Fibroblast of lung (primary cell): ENCODE measurements at regions not wholly inside any gene's neighbourhood (a gene's known extent, or its start where the extent isn't known, plus 50 kb on each side); places are given as distances from the start of the nearest gene placed in this dataset.

Experiments
- DNase-seq, 2 donors: peaks; one replicate each; pipeline versions ENCODE4 v3.0.0 to v3.0.0-alpha.2; 2010; ENCODE audit warnings: low read depth in 2 of 2
- H2AFZ ChIP-seq: 2 replicates; pipeline ENCODE4 v1.5.1; 2012; ENCODE audit warnings: low read length, control low read depth, inconsistent platforms
- H3K27ac ChIP-seq: 2 replicates; pipeline ENCODE4 v1.5.1; 2011; ENCODE audit warnings: low read length, control low read depth; ENCODE audit not compliant: insufficient read depth
- H3K27me3 ChIP-seq: 2 replicates; pipeline ENCODE4 v1.5.1; 2011; ENCODE audit warnings: mild to moderate bottlenecking, low read length; ENCODE audit not compliant: control insufficient read depth, insufficient read depth
- H3K36me3 ChIP-seq: 2 replicates; pipeline ENCODE4 v1.5.1; 2011; ENCODE audit warnings: low read length; ENCODE audit not compliant: control insufficient read depth, insufficient read depth
- H3K4me1 ChIP-seq: 2 replicates; pipeline ENCODE4 v1.5.1; 2011; ENCODE audit warnings: low read length; ENCODE audit not compliant: control insufficient read depth, insufficient read depth; ENCODE audit errors: extremely low read depth
- H3K4me2 ChIP-seq: 2 replicates; pipeline ENCODE4 v1.5.1; 2011; ENCODE audit warnings: low read length, control low read depth; ENCODE audit not compliant: insufficient read depth; ENCODE audit errors: extremely low read depth
- H3K4me3 ChIP-seq, 4 experiments: fragments of 200-600 bp in 1 of 4; sonication (generic) in 1 of 4; replicated peaks in 1 of 4; 2 replicates each; pipeline ENCODE4 v1.5.1; 2011 to 2016; ENCODE audit warnings: low read length in 4 of 4, low read depth in 3 of 4, mild to moderate bottlenecking in 3 of 4, control low read depth in 2 of 4, inconsistent platforms in 1 of 4, mixed read lengths in 1 of 4; ENCODE audit not compliant: insufficient read depth in 1 of 4; ENCODE audit errors: control extremely low read depth in 1 of 4
- H3K79me2 ChIP-seq: 2 replicates; pipeline ENCODE4 v1.5.1; 2012; ENCODE audit warnings: mild to moderate bottlenecking, low read length, inconsistent platforms; ENCODE audit not compliant: control insufficient read depth, insufficient read depth
- H3K9ac ChIP-seq: 2 replicates; pipeline ENCODE4 v1.5.1; 2011; ENCODE audit warnings: mild to moderate bottlenecking, low read length, control low read depth; ENCODE audit not compliant: insufficient read depth
- H3K9me3 ChIP-seq: 2 replicates; pipeline ENCODE4 v1.5.1; 2012; ENCODE audit warnings: low read depth, low read length; ENCODE audit not compliant: control insufficient read depth, insufficient read depth
- H4K20me1 ChIP-seq: 2 replicates; pipeline ENCODE4 v1.5.1; 2011; ENCODE audit warnings: low read length; ENCODE audit not compliant: control insufficient read depth, insufficient read depth; ENCODE audit errors: extremely low read depth
- EZH2 ChIP-seq: IDR thresholded peaks from 2 replicates; pipeline ENCODE4 v1.5.1; 2012; ENCODE audit warnings: low read length, control low read depth, mild to moderate bottlenecking; ENCODE audit errors: missing control alignments
- TF ChIP-seq, protein P1 (sequence below), 2 donors: IDR thresholded peaks in 1 of 2; conservative IDR thresholded peaks in 1 of 2; 1 replicate in 1 of 2; 2 replicates in 1 of 2; pipeline ENCODE4 v1.5.1; 2011 to 2012; ENCODE audit warnings: low read length in 2 of 2, control low read depth in 1 of 2, inconsistent platforms in 1 of 2, low read depth in 1 of 2, mild to moderate bottlenecking in 1 of 2

DNA sequence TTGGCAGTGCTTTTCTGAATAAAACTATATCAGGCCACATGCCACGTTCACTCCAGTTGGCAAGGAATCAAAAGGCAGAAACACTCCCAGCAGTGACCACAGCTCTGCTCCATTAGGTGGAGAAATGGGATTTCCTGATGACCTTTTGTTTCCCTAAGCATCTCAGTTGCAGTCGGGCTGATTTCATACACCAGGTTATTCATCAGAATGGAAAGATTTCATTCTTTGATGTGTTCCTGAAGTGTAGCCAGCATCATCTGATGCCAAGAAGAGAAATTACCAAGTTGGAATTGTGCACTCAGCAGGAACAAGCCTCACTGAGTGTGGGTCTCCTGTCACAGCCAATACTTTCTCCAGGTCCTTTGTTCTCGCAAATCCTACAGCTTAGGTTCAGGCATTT, 193.7 kb downstream of the SPATA18 start:
- Histone ChIP-seq H3K4me1 (no peaks in the 10 kb centered on the region), H3K36me3 (no peaks in the 10 kb centered on the region), H3K27ac (no peak overlapping the region), H3K9ac (no peak overlapping the region), H3K9me3 (no peaks in the 10 kb centered on the region), H3K27me3 (no peaks in the 10 kb centered on the region), H4K20me1 (no peaks in the 10 kb centered on the region), H2AFZ (no peak overlapping the region), H3K4me3 (no peak overlapping the region), H3K79me2 (no peaks in the 10 kb centered on the region), H3K4me2 (no peak overlapping the region)
- no peak for TF ChIP-seq EZH2
- TF ChIP-seq, protein P1, sequence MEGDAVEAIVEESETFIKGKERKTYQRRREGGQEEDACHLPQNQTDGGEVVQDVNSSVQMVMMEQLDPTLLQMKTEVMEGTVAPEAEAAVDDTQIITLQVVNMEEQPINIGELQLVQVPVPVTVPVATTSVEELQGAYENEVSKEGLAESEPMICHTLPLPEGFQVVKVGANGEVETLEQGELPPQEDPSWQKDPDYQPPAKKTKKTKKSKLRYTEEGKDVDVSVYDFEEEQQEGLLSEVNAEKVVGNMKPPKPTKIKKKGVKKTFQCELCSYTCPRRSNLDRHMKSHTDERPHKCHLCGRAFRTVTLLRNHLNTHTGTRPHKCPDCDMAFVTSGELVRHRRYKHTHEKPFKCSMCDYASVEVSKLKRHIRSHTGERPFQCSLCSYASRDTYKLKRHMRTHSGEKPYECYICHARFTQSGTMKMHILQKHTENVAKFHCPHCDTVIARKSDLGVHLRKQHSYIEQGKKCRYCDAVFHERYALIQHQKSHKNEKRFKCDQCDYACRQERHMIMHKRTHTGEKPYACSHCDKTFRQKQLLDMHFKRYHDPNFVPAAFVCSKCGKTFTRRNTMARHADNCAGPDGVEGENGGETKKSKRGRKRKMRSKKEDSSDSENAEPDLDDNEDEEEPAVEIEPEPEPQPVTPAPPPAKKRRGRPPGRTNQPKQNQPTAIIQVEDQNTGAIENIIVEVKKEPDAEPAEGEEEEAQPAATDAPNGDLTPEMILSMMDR (conservative IDR thresholded peaks at IDR 0.05 in 1 of 2, IDR thresholded peaks at IDR 0.05 in 1 of 2; ENCODE audit: low read depth in 1 of 2, low read length in 2 of 2): no peak
- no peak for DNase-seq

DNA sequence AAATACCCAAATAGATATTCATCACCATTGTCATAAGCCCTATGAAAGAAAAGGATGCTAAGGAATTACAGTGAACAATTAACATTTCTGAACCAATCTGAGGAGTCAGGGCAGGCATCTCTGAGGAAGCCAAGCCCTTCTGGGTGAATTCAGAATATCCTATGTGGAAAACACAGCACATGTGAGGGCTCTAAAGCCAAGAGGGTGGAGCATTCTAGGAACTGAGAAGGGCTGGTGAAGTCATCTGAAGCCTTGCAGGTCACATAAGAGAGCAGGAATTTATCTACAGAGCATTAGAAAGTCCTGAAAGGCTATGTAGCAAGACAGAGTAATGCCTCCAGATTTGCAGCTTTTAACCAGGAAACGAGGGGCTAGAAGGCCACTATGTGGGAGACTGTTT, 195.7 kb downstream of the SPATA18 start:
- no peak overlapping the region for H3K4me3 ChIP-seq
- no peaks in the 10 kb centered on the region for H4K20me1 ChIP-seq
- no peaks in the 10 kb centered on the region for H3K79me2 ChIP-seq
- H3K4me2 ChIP-seq: no peak overlapping the region
- DNase-seq: no peak
- no peaks in the 10 kb centered on the region for H3K36me3 ChIP-seq
- TF ChIP-seq EZH2: no peak
- TF ChIP-seq, protein P1 (conservative IDR thresholded peaks at IDR 0.05 in 1 of 2, IDR thresholded peaks at IDR 0.05 in 1 of 2; ENCODE audit: low read depth in 1 of 2, low read length in 2 of 2): no peak
- H3K27ac ChIP-seq: no peak overlapping the region
- no peaks in the 10 kb centered on the region for H3K9me3 ChIP-seq
- H3K9ac ChIP-seq: no peak overlapping the region
- H2AFZ ChIP-seq: no peak overlapping the region
- no peaks in the 10 kb centered on the region for H3K4me1 ChIP-seq
- H3K27me3 ChIP-seq: no peaks in the 10 kb centered on the region

DNA sequence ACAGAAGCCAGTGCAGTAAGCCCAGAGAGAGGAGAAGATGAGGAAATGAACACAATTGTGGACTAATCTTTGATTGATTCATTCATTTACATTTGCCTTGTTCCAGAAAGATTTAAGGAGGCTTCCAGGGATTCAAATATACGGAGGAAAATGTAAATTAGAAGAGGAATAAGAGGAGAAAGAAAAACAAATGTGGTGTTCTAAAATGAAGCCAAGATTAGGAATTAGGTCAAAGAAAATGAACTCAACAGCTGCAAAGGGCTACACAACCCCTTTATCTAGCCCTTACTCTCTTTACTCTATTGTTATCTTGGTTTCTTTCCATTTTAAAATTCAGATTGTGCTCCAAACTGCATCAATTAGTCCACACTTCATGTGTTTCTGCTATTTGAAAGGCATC, 196.8 kb downstream of the SPATA18 start:
- no peak overlapping the region for H3K4me3 ChIP-seq
- no peak for DNase-seq
- H3K4me1 ChIP-seq: no peaks in the 10 kb centered on the region
- no peak overlapping the region for H3K4me2 ChIP-seq
- no peak overlapping the region for H2AFZ ChIP-seq
- no peaks in the 10 kb centered on the region for H4K20me1 ChIP-seq
- H3K9me3 ChIP-seq: no peaks in the 10 kb centered on the region
- H3K79me2 ChIP-seq: no peaks in the 10 kb centered on the region
- TF ChIP-seq, protein P1 (conservative IDR thresholded peaks at IDR 0.05 in 1 of 2, IDR thresholded peaks at IDR 0.05 in 1 of 2; ENCODE audit: low read depth in 1 of 2, low read length in 2 of 2): no peak
- no peak for TF ChIP-seq EZH2
- H3K27ac ChIP-seq: no peak overlapping the region
- no peaks in the 10 kb centered on the region for H3K36me3 ChIP-seq
- no peak overlapping the region for H3K9ac ChIP-seq
- no peaks in the 10 kb centered on the region for H3K27me3 ChIP-seq
